HEK293 (cell line): ENCODE measurements at regions not wholly inside any gene's neighbourhood (a gene's known extent, or its start where the extent isn't known, plus 50 kb on each side); places are given as distances from the start of the nearest gene placed in this dataset.

Source experiments
- CTCF ChIA-PET: fragments of 350-600 bp; formaldehyde crosslinking; extraction: SDS; loops from one replicate; lab custom pipeline; 2021; ENCODE audit warnings: antibody characterized with exemption; lab: Yijun Ruan, JAX
- POLR2A ChIA-PET: fragments of 300-600 bp; formaldehyde crosslinking; extraction: SDS; loops from one replicate; lab custom pipeline; 2020; ENCODE audit warnings: antibody characterized with exemption, inconsistent platforms; lab: Yijun Ruan, JAX
- H3K27ac ChIP-seq: fragments of 200-500 bp; sonication (Bioruptor generic); 2 replicates; pipeline ENCODE4 v1.5.1; 2014; ENCODE audit warnings: low read depth, low read length, control low read depth, inconsistent platforms; ENCODE audit errors: extremely low read depth
- H3K36me3 ChIP-seq, 2 experiments: fragments of 200-500 bp in 1 of 2; sonication (Bioruptor generic) in 1 of 2; 1 replicate in 1 of 2; 2 replicates in 1 of 2; pipeline ENCODE4 v1.5.1; 2014 to 2017; ENCODE audit warnings: inconsistent platforms in 2 of 2, low read length in 2 of 2; ENCODE audit not compliant: control insufficient read depth in 2 of 2, insufficient read depth in 1 of 2
- H3K4me1 ChIP-seq: fragments of 200-500 bp; sonication (Bioruptor generic); 2 replicates; pipeline ENCODE4 v1.5.1; 2014; ENCODE audit warnings: mild to moderate bottlenecking, low read length, inconsistent platforms; ENCODE audit not compliant: control insufficient read depth, insufficient read depth
- H3K4me3 ChIP-seq: 2 replicates; pipeline ENCODE4 v1.5.1; 2011; ENCODE audit warnings: low read depth, mild to moderate bottlenecking, control low read depth, low read length, moderate library complexity
- H3K9me3 ChIP-seq: fragments of 200-500 bp; sonication (Bioruptor generic); 2 replicates; pipeline ENCODE4 v1.5.1; 2014; ENCODE audit warnings: low read depth, low read length, inconsistent platforms; ENCODE audit not compliant: control insufficient read depth, insufficient read depth
- EGR2 ChIP-seq: fragments of 450-650 bp; formaldehyde crosslinking; IDR thresholded peaks from 2 replicates; pipeline ENCODE4 v1.5.1; 2016; ENCODE audit warnings: low read depth, missing biosample characterization, missing genetic modification characterization
- ELK4 ChIP-seq: IDR thresholded peaks from 2 replicates; pipeline ENCODE4 v1.6.1; 2011; ENCODE audit warnings: mild to moderate bottlenecking, low read depth, low read length, borderline replicate concordance
- FEZF1 ChIP-seq: fragments of 450-650 bp; formaldehyde crosslinking; IDR thresholded peaks from 2 replicates; pipeline ENCODE4 v1.5.1; 2016; ENCODE audit warnings: missing biosample characterization, missing genetic modification characterization
- HOXC10 ChIP-seq: sonication (generic); formaldehyde crosslinking; IDR thresholded peaks from 2 replicates; pipeline ENCODE4 v1.8.1; 2023; ENCODE audit warnings: mild to moderate bottlenecking, missing genetic modification reagents
- WT1 ChIP-seq: fragments of 450-650 bp; formaldehyde crosslinking; IDR thresholded peaks from 2 replicates; pipeline ENCODE4 v1.5.1; 2016; ENCODE audit warnings: missing biosample characterization, missing genetic modification characterization
- ZBTB20 ChIP-seq: fragments of 450-650 bp; formaldehyde crosslinking; IDR thresholded peaks from 2 replicates; pipeline ENCODE4 v1.5.1; 2016; ENCODE audit warnings: missing biosample characterization, missing genetic modification characterization
- ZFP69B ChIP-seq: fragments of 450-650 bp; formaldehyde crosslinking; IDR thresholded peaks from 2 replicates; pipeline ENCODE4 v1.5.1; 2016; ENCODE audit warnings: missing biosample characterization, missing genetic modification characterization
- ZNF132 ChIP-seq: fragments of 450-650 bp; formaldehyde crosslinking; IDR thresholded peaks from 2 replicates; pipeline ENCODE4 v1.5.1; 2017; ENCODE audit warnings: missing biosample characterization, missing genetic modification characterization, borderline replicate concordance
- ZNF184 ChIP-seq: fragments of 450-650 bp; IDR thresholded peaks from 2 replicates; pipeline ENCODE4 v1.5.1; 2018; ENCODE audit warnings: missing biosample characterization, mild to moderate bottlenecking, missing genetic modification characterization
- ZNF221 ChIP-seq: fragments of 450-650 bp; formaldehyde crosslinking; IDR thresholded peaks from 2 replicates; pipeline ENCODE4 v1.5.1; 2017; ENCODE audit warnings: missing biosample characterization, missing genetic modification characterization, borderline replicate concordance
- ZNF335 ChIP-seq: fragments of 450-650 bp; formaldehyde crosslinking; conservative IDR thresholded peaks from 2 replicates; pipeline ENCODE4 v1.5.1; 2016; ENCODE audit warnings: missing biosample characterization, missing genetic modification characterization
- ZNF366 ChIP-seq: fragments of 450-650 bp; formaldehyde crosslinking; conservative IDR thresholded peaks from 2 replicates; pipeline ENCODE4 v1.5.1; 2016; ENCODE audit warnings: missing biosample characterization, missing genetic modification characterization
- ZNF433 ChIP-seq: fragments of 450-650 bp; formaldehyde crosslinking; IDR thresholded peaks from 2 replicates; pipeline ENCODE4 v1.5.1; 2016; ENCODE audit warnings: missing biosample characterization, missing genetic modification characterization, low read depth
- ZNF501 ChIP-seq: fragments of 450-650 bp; formaldehyde crosslinking; IDR thresholded peaks from 2 replicates; pipeline ENCODE4 v1.5.1; 2016; ENCODE audit warnings: missing biosample characterization, missing genetic modification characterization
- ZNF530 ChIP-seq: fragments of 450-650 bp; formaldehyde crosslinking; IDR thresholded peaks from 2 replicates; pipeline ENCODE4 v1.5.1; 2016; ENCODE audit warnings: low read depth, missing biosample characterization, missing genetic modification characterization
- ZNF596 ChIP-seq: fragments of 450-650 bp; IDR thresholded peaks from 2 replicates; pipeline ENCODE4 v1.5.0; 2018; ENCODE audit warnings: missing biosample characterization, mild to moderate bottlenecking, missing genetic modification characterization, moderate library complexity
- ZNF624 ChIP-seq: fragments of 450-650 bp; formaldehyde crosslinking; IDR thresholded peaks from 2 replicates; pipeline ENCODE4 v1.5.1; 2017; ENCODE audit warnings: missing biosample characterization, missing genetic modification characterization
- ZNF654 ChIP-seq: fragments of 450-650 bp; formaldehyde crosslinking; IDR thresholded peaks from 2 replicates; pipeline ENCODE4 v1.5.1; 2016; ENCODE audit warnings: low read depth, missing biosample characterization, missing genetic modification characterization
- ZSCAN23 ChIP-seq: fragments of 450-650 bp; formaldehyde crosslinking; IDR thresholded peaks from 2 replicates; pipeline ENCODE4 v1.5.1; 2016; ENCODE audit warnings: missing biosample characterization, missing genetic modification characterization
- ZSCAN30 ChIP-seq: fragments of 450-650 bp; IDR thresholded peaks from 2 replicates; pipeline ENCODE4 v1.5.1; 2018; ENCODE audit warnings: missing biosample characterization, mild to moderate bottlenecking, missing genetic modification characterization, moderate library complexity

GRCh38 chr11:45503311-45503710 lies 162.1 kb downstream of the CHST1 start:
- no peaks in the 10 kb centered on the region for H3K9me3 ChIP-seq
- no peaks in the 10 kb centered on the region for H3K36me3 ChIP-seq
- POLR2A ChIA-PET = no interaction called here
- TF ChIP-seq ZNF184 (tag by site-specific recombination) (peak; percentile 96), FEZF1 (no peak)
- no peak overlapping the region for H3K27ac ChIP-seq
- no peaks in the 10 kb centered on the region for H3K4me1 ChIP-seq
- CTCF ChIA-PET = no interaction called here
- no peak overlapping the region for H3K4me3 ChIP-seq

GRCh38 chr11:45502226-45502545 lies 163.2 kb downstream of the CHST1 start:
- CTCF ChIA-PET = interaction anchor here (1.5 kb wide), 1 partner anchor 269 kb away, joined by 5 read pairs; no protein-coding TSS in a partner anchor

GRCh38 chr11:45501392-45502225 lies 163.8 kb downstream of the CHST1 start:
- Histone ChIP-seq H3K9me3 (no peaks in the 10 kb centered on the region), H3K4me3 (no peak overlapping the region), H3K4me1 (no peaks in the 10 kb centered on the region), H3K27ac (no peak overlapping the region), H3K36me3 (no peaks in the 10 kb centered on the region)
- ChIA-PET CTCF (interaction anchor here (0.5 to 1.5 kb wide), 2 partner anchors 46 to 270 kb away, joined by 5 to 6 read pairs; no protein-coding TSS in a partner anchor), POLR2A (no interaction called here)
- TF ChIP-seq WT1 (tag by site-specific recombination) (no peak), ZNF433 (tag by site-specific recombination) (no peak), ZNF530 (tag by site-specific recombination) (no peak), ZSCAN30 (tag by site-specific recombination) (no peak), EGR2 (tag by site-specific recombination) (no peak), ELK4 (no peak)
- TF ChIP-seq, all 188 proteins: peak for 0

More at GRCh38 chr11:45502226-45502545, 163.2 kb downstream of the CHST1 start:
- Histone ChIP-seq H3K4me1 (no peaks in the 10 kb centered on the region), H3K36me3 (no peaks in the 10 kb centered on the region), H3K9me3 (no peaks in the 10 kb centered on the region), H3K27ac (no peak overlapping the region), H3K4me3 (no peak overlapping the region)
- TF ChIP-seq ZNF624 (tag by site-specific recombination) (no peak), ZNF596 (no peak), ZNF221 (no peak), ZNF501 (tag by site-specific recombination) (no peak), ZSCAN23 (tag by site-specific recombination) (no peak), ZNF335 (tag by site-specific recombination) (no peak), ZBTB20 (tag by site-specific recombination) (no peak)
- POLR2A ChIA-PET = no interaction called here

GRCh38 chr11:45500451-45500850 lies 165.0 kb downstream of the CHST1 start:
- no peak overlapping the region for H3K4me3 ChIP-seq
- TF ChIP-seq ZNF624 (tag by site-specific recombination) = no peak
- TF ChIP-seq ZNF366 (tag by site-specific recombination) = no peak
- TF ChIP-seq HOXC10 (CRISPR knock-in tag) = no peak
- TF ChIP-seq ZFP69B (tag by site-specific recombination) = no peak
- TF ChIP-seq ZNF132 (tag by site-specific recombination) = no peak
- no peak for TF ChIP-seq ZNF654
- no peaks in the 10 kb centered on the region for H3K9me3 ChIP-seq
- H3K36me3 ChIP-seq = no peaks in the 10 kb centered on the region
- H3K4me1 ChIP-seq = no peaks in the 10 kb centered on the region
- ChIA-PET CTCF (interaction anchor here (1.5 kb wide), 1 partner anchor 271 kb away, joined by 5 read pairs; no protein-coding TSS in a partner anchor), POLR2A (no interaction called here)
- no peak overlapping the region for H3K27ac ChIP-seq
